HG03025 (cell line): ENCODE measurements at regions not wholly inside any gene's neighbourhood (a gene's known extent, or its start where the extent isn't known, plus 50 kb on each side); places are given as distances from the start of the nearest gene placed in this dataset.

ENCODE experiments used
- ATAC-seq: cut with Tn5 transposase; IDR thresholded peaks from one replicate; pipeline ENCODE4 v1.9.1; 2021; ENCODE audit warnings: mild to moderate bottlenecking, moderate library complexity; ENCODE audit not compliant: unreplicated experiment, low FRiP score

DNA sequence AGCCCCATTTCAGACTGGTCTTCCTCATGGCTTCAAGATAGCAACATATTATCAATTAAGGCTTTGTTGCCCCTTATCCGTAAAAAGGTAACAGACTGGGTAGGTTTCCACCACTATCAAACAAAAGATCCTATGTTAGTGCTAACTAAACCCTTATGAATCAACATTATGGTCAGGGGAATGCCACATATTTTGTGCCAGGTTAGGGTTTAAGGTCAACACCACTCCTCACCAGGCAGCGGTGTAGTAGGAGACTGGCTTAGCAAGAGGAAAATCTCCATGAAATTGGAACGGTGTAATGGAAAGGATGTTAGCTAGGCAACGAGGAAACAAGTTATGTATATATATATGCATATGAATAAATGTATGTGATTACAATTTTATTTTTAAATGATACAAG is 655.8 kb downstream of the TLR4 start:
- no peak for ATAC-seq

DNA sequence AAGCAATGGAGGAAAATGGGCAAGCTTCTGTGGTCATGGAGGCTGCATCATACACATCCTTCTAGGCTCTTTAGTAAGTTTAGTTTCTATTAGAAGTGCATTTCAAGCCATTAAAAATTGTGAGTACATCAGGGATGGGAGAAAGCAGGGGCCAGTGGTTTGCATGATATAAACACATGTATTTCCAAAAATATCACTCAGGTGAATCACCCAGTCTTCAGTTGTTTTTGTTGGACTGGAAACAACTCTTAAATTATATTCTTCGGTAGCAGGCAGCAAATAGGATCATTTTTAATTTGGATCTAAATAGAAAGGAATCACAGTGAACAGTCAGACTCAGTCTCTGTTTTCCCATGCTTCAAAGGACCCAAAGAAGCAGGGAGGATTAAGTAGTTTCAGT is 657.9 kb downstream of the TLR4 start:
- no peak for ATAC-seq

DNA sequence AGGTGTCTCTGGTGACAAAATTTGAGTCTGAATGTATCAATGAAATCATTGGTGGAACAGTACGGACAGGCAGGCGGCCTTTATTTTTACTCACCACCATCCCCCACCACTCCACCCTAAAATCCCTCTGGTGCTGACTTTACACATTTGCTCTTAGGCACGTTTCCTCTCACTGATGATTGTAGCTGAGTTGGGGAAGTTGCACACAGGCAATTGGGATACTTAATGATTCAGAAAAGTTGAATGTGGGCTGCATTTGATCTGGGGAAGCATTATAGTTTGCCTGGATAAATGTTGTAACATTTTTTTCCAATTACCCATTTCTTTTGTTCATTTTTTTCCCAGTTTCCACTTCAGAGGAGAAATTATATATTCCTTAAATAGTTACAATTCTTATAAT is 658.4 kb downstream of the TLR4 start:
- ATAC-seq = no peak

DNA sequence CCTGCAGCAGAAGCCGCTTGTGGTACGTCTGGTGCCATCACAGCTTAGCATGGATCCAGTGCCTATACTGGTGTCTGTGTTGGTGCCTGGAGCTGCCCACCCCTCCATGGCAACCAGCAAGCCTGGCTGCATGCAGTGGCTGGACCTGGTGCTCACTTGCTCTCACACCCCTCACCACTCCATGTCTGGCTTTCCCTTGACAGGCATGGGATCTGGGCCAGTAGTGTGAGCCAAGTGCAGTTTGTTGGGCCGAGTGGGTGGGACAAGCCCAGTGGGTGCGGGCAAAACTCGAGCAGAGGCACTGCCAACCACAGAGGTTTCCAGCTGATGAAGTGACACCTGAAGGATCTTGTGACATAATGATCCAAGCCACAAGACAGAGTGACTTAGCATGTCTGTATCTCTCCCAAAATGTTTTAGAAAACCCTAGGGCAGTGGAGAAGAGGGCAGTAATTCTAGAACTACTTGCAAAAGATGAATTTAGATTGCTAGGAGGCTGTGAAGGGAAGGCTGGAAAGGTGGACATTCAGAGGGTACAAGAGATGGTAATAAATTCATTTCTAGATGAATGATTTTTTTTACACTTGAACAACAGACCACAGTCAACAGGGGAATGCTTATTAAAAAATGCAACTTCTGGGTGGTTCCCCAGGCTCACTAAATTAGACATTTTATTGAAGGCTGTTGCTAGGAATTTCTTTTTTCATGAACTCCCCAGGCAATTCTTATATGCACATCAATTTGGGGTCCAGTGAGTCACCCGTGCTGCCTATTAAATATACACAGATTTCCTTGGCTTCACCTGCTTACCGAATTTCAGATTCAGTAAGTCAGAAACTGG is 660.3 kb downstream of the TLR4 start:
- ATAC-seq = no peak

DNA sequence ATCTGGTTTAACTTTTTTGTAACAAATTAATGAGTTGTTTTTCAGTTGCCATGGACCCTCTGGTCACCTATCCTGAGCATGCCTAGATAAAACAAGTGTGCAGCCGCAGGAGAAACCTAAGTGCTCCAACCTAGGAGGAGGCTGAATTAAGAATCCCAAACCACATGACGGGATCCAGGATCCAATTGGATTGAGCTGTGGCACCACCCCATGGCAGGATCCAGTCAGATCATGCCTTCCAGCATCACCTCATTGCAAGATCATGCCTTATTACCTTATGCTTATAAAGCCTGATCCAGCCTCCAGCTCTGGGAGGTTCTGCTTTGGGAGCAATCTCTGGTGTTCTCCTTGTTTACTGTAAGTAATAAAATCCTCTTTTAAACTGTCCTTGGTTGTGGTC is 662.0 kb downstream of the TLR4 start:
- no peak for ATAC-seq

DNA sequence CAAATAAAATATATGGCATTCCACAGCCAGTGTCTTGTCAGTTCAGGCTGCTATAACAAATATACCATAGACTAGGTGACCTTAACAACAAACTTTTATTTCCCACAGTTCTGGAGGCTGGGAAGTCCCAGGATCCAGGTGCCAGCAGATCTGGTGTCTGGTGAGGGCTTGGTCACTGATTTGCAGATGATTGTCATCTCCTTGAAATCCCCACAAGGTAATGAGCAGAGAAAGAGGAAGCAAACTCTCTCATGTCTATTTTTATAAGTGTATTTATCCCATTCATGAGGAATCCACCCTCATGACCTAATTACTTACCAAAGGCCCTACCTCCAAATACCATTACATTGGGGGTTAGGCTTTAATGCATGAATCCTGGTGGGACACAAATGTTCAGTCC is 663.2 kb downstream of the TLR4 start:
- no peak for ATAC-seq

DNA sequence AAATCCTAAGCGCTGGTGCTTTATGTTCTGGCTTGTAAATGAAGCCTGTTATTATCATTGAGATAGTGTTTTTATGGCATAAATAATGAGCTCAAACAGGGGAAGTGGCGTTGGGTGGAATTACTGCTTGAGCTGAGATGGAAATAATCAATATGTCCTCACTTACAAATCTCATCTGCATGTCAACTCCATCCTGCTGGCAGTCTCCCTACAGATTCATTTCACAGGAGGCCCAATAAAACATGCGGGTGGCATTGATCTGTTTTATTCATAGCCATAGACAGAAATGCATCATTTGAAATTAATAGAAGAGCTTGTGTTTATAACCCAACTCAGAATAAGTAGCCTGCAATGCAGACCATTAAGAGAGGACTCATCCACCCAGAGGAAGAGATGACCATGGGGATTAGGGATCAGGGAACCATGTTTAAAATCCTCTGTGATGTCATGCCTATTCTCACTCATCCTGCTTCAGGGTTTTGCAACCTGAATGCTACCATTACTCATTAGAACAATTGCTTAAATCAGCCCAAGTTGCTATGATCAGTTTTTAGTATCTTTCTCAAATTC is 680.4 kb downstream of the TLR4 start:
- no peak for ATAC-seq

DNA sequence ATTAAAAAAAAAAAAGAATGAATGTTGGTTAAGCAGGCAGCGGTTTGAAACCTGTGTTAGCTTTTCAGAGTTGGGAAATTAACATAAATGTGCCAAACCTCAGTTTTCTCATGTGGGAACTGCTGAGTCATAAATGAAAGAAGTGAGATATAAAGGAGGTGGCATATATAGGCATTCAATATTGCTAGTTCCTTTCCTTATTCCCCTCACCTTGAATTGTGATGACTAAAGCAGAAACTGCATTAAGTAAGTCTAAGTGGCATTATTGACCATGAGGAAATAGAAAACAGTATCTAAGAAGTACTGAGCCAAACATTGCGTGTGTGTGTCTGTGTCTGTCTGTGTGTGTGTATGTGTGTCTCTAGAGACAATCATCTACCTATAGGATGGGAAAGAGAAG is 691.2 kb downstream of the TLR4 start:
- no peak for ATAC-seq

DNA sequence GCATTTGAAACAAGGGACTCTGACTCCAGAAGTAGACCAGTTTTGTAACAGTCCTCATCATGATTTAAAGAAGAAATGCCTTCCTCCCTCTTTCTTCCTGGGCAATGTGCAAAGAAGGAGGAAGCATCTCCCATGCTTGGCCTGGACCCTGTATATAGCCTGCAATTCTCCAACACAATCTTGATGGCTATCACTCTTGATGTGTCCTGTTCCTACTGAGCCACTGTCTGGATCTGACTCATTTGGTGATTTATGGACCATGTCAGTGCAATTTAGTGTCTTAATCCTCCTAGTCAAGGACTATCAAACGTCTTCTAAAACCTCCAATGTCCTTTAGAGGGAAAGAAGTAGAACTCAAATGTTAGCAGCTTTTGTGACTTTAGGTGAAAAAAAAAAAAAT is 697.3 kb downstream of the TLR4 start:
- no peak for ATAC-seq

DNA sequence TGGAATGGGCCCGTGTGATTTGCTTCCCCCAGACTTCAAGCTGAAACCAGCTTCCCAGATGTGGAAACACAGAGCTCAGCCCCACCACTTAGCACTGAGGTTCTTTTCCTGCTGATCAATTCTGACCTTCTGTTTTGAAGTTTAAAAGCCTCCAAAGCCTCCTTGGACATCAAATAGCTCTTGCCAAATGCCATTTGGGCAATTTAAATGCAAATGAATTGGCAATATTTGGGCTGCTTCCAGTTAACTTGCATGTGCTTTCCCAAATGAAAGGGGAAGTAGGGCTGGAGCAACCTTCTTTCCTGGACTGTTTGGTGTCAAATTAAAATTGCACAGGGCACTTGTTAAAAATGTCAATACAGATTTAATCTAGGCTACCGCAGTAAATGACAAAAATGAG is 710.5 kb downstream of the TLR4 start:
- ATAC-seq = no peak

DNA sequence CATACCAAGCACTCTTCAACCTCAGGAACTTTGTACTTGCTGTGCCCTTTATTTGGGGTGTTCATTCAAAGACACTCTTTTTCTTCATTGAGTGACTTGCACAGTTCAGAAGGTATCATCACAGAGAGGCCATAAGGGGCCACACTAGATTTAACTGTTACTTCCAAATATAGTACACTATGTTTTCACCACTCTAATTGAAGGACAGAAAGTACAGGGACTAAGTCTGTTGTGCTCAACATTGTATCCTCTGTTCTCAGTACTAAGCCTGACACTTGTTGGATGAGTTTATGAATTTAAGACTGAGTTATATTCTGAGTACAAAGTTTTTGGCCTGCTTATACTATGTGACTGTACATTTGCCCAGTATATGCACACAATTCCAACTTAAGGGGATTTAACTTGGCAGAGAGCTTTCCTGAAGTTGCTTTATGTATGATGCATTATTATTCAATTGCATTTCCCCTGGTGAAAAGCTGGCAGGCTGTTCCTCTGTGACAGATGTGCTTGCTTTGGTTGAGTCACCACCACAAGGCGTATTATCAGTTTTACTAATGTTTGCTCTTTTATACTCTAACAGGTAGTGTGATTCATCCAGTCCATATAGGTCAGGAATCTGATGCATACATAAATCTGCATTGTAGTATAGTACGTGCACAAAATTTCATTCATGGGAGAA is 714.8 kb downstream of the TLR4 start:
- no peak for ATAC-seq

DNA sequence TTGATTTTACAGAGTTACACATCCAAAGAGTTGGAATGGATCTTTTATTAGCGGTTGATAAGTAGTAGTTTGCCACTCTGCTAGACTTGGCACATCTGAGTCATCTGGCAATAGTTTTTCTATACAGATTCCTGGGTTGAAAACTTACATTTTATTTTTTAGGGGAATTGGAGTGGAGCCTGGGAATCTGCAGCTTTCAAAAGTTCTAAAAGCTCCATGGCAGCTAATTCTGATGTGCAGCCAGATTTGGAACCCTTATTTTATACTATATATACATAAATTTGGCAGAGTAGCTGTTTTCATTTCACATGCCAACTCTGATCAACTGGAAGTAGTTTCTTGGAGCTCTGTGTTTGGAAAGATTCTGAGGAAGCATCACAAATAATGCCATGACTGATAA is 715.5 kb downstream of the TLR4 start:
- ATAC-seq = no peak

DNA sequence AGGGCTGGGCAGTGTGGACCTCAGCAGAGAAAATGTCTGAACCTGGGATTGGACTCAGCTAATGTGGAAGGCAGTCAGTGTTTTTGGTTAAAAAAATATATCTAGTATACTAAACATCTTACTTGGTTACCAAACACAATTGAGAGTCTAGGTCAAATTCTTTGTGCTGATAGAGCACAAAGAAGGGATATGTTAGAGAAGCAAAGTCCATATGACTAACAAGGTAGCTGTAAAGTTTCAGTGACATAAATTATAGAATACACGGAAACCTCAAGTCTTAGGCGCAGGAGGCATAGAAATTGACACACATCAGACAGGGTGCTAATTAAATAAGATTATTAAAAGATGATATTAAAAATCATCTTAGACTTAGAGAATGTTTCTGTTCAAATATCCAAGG is 718.3 kb downstream of the TLR4 start:
- no peak for ATAC-seq

DNA sequence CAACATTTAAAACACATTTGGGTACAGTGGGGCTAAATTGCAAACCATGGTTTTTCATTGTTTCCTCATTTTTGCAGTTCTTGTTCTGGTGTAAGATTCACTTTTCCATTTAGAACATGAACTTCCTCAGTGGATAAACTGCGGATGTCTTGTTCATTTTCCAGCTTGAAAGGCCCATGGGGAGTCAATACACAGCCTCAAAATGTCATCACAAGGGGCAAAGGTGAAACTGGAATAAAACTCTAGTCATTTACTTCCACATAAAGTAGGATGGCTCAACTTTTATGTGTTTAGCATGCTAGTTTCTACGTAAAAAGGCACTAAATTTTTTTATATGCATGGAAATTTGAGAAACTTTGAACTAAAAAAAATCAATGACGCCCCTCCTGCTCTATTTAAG is 718.8 kb downstream of the TLR4 start:
- ATAC-seq = no peak

DNA sequence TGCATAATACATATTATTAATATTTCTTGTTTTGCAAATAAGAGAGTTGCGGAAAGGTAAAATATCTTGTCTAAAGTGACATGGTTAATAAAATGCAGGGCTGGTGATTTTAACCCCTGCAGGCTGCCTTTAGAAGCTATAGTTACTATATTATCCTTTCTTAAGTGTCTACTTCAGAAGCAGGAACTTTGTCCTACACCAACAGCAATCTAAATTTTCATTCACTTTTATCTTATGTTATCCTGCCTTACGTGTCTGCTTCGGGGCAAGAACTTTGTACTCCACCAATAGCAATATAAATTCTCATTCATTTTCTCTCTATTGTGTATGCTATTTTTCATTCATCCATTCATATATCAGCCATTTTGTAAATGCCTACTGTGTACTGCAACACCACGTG is 719.5 kb downstream of the TLR4 start:
- ATAC-seq = no peak

DNA sequence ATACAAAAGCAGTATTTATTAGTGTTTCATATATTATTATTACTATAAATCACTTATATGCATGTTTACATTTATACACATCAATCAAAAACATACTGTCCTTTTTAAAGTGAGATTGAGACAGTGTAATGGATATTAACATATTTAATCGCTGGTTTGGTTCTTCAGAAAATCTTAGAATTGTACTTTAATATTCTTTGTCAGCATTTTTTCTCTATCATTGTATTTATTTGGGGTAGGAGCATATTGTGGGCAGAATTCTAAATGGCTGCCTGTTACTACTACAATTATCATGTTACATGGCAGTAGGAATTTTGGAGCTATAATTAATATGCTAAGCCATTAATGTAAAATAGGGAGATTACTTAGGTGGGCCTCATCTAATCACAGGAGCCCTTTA is 722.6 kb downstream of the TLR4 start:
- no peak for ATAC-seq

DNA sequence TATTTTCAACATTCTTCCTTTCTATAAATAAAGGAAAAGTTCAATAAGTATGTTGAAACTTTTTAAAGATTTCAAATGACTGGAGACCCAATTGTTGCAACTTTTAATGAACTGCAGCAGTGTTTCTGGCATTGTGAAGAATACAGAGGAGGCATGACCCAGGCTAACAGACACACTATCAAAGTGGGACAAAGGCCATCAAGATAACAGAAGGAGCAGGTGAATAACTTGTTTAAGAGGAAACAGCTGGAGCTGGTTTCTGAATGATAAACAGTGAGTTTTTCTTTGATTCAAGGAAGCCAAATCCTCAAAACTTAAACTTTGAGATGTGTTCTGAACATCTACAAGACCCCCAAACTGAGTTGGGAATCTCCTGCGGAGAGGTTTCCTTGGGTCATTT is 734.6 kb downstream of the TLR4 start:
- no peak for ATAC-seq

DNA sequence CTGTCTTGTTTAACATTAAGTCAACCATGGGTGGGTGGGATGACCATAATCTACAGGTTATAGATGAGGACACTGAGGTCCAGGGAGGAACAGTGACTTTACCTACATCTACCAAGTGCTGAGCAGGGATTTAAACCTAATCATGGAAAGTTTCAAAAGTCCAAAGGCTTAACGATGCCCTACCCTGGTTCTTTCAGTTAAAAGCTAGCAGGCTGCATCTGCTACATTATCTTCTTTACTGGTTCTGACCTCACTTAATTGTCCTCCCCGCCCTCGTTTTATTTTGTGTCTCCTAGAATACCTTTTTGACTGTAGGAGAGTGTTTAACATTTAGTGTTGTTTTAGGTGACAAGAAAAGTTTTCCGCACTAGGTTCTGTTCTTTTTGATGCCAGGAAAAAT is 735.2 kb downstream of the TLR4 start:
- no peak for ATAC-seq

DNA sequence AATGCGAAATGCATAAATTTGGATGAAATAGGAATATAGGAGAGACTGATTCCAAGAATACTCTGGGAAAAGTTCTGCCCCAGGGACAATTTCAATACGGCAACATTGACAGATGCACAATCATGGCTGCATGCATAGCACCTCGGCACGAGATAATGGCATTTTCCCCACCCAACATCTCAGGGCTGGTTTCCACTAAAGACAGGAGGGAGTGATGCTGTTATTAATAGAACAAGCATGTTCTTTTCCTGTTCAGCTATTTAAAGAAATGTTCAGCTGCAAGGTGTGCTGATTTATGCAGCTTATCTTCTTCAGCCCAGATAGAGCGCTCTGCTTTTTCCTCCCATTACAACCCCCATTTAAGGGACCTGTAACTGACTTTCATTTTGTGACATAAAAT is 740.2 kb downstream of the TLR4 start:
- ATAC-seq = no peak

DNA sequence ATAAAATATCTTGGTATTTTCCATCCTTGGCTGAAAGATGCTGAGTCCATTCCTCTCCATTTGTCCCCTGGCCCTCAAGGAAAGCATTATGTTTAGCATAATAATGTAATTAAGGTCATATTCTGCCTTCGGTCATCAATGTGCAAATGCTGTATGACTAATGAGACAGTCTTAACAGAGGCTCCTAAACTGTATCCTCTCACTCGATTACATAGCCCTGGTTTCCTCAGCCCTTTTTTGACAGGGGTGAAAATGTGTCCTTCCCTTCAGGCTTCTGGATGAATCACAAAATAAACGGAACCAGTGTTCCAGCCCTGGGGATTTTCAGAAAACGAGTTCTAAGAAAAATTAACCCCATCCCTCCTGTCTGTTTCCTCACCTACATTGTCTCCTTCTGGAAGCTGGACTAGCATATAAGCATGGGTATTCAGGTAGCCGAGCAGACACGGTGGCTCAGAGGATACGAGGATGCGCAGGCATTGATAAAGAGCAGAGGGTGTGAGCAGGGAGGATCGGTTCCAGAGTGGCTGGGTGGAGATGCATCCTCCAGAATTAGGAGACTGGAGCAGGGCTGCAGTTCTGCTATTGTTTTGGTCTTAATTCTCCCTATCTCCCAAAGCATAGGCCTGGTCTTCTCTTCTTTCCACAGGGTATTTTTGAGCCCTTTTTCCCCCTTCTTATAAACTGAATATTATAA is 742.9 kb downstream of the TLR4 start:
- ATAC-seq = no peak

DNA sequence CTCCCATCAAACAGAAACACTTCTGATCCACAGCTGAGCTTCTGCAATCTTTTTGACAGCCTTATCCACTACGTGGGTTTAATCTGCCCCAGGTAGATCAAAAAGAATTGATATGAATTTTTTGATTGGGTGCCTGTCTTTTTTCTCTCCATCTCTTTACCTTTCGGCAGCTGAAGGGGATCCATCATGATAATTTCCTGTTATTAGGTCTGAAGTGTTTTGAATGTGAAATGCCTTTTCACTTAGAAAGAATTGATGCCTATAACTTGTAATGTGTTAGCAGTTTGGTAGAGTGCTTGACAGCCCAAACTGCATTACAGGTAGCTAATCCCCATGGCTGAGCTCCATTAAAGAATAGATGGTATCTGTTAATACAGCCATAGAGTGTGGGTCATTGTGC is 745.4 kb downstream of the TLR4 start:
- no peak for ATAC-seq
